Neuronal stem cell (in vitro differentiated cells): ENCODE measurements at regions not wholly inside any gene's neighbourhood (a gene's known extent, or its start where the extent isn't known, plus 50 kb on each side); places are given as distances from the start of the nearest gene placed in this dataset.

Experiments
- DNase-seq: peaks from one replicate; pipeline ENCODE4 v3.0.0-alpha.2; 2013; ENCODE audit warnings: low spot score
- H2AFZ ChIP-seq: one replicate; pipeline ENCODE4 v1.6.1; 2013; ENCODE audit warnings: mild to moderate bottlenecking, low read length, inconsistent platforms
- H2AK5ac ChIP-seq: 2 replicates; pipeline ENCODE4 v1.6.1; 2013; ENCODE audit warnings: low read depth, mild to moderate bottlenecking, inconsistent platforms, low read length, moderate library complexity, mixed read lengths
- H2BK120ac ChIP-seq: 2 replicates; pipeline ENCODE4 v1.6.1; 2013; ENCODE audit warnings: low read depth, mild to moderate bottlenecking, inconsistent platforms, low read length, moderate library complexity, mixed read lengths
- H2BK12ac ChIP-seq: one replicate; pipeline ENCODE4 v1.6.1; 2013; ENCODE audit warnings: low read length, inconsistent platforms
- H2BK15ac ChIP-seq: 2 replicates; pipeline ENCODE4 v1.6.1; 2013; ENCODE audit warnings: mild to moderate bottlenecking, low read length, inconsistent platforms, mixed read lengths
- H2BK5ac ChIP-seq: one replicate; pipeline ENCODE4 v1.6.1; 2013; ENCODE audit warnings: inconsistent platforms, mild to moderate bottlenecking, low read length, moderate library complexity
- H3K14ac ChIP-seq: one replicate; pipeline ENCODE4 v1.6.1; 2013; ENCODE audit warnings: low read length, inconsistent platforms
- H3K18ac ChIP-seq: 2 replicates; pipeline ENCODE4 v1.6.1; 2013; ENCODE audit warnings: low read length, inconsistent platforms
- H3K23ac ChIP-seq: 2 replicates; pipeline ENCODE4 v1.6.1; 2013; ENCODE audit warnings: low read depth, mild to moderate bottlenecking, mixed read lengths, low read length, inconsistent platforms; ENCODE audit not compliant: poor library complexity
- H3K27ac ChIP-seq: replicated peaks from 3 replicates; pipeline ENCODE4 v1.5.1; 2013; ENCODE audit warnings: low read length, inconsistent platforms
- H3K27me3 ChIP-seq, 3 experiments: 2 replicates each; pipeline ENCODE4 v1.6.1; 2013; ENCODE audit warnings: low read length in 3 of 3, mild to moderate bottlenecking in 2 of 3, inconsistent platforms in 1 of 3, low read depth in 1 of 3, mixed read lengths in 1 of 3, moderate library complexity in 1 of 3; ENCODE audit not compliant: control insufficient read depth in 3 of 3, insufficient read depth in 3 of 3
- H3K36me3 ChIP-seq, 2 donors: replicated peaks in 1 of 2; 2 replicates each; pipeline ENCODE4 v1.6.1; 2013; ENCODE audit warnings: low read length in 2 of 2; ENCODE audit not compliant: control insufficient read depth in 2 of 2, insufficient read depth in 2 of 2
- H3K4ac ChIP-seq: 2 replicates; pipeline ENCODE4 v1.6.1; 2013; ENCODE audit warnings: inconsistent platforms, mild to moderate bottlenecking, low read length, moderate library complexity
- H3K4me1 ChIP-seq, 2 donors: 1 replicate in 1 of 2; 2 replicates in 1 of 2; pipeline ENCODE4 v1.6.1; 2013; ENCODE audit warnings: low read length in 2 of 2, low read depth in 1 of 2; ENCODE audit not compliant: control insufficient read depth in 2 of 2, insufficient read depth in 1 of 2
- H3K4me2 ChIP-seq: one replicate; pipeline ENCODE4 v1.6.1; 2013; ENCODE audit warnings: mild to moderate bottlenecking, low read length, inconsistent platforms; ENCODE audit not compliant: insufficient read depth, poor library complexity, severe bottlenecking
- H3K4me3 ChIP-seq, 2 donors: 2 replicates each; pipeline ENCODE4 v1.5.1; 2013; ENCODE audit warnings: low read length in 2 of 2, mild to moderate bottlenecking in 2 of 2, inconsistent platforms in 1 of 2, moderate library complexity in 1 of 2
- H3K79me1 ChIP-seq: one replicate; pipeline ENCODE4 v1.6.1; 2013; ENCODE audit warnings: low read depth, mild to moderate bottlenecking, inconsistent platforms, low read length, moderate library complexity
- H3K9ac ChIP-seq: one replicate; pipeline ENCODE4 v1.6.1; 2013; ENCODE audit warnings: mild to moderate bottlenecking, low read depth, low read length, inconsistent platforms; ENCODE audit not compliant: poor library complexity
- H3K9me3 ChIP-seq, 2 donors: replicated peaks in 1 of 2; 2 replicates each; pipeline versions ENCODE3 to v1.6.1; 2013; ENCODE audit warnings: low read length in 2 of 2, mild to moderate bottlenecking in 2 of 2, inconsistent platforms in 1 of 2, low read depth in 1 of 2, mixed read lengths in 1 of 2, moderate library complexity in 1 of 2; ENCODE audit not compliant: control insufficient read depth in 2 of 2, insufficient read depth in 1 of 2
- H4K8ac ChIP-seq: one replicate; pipeline ENCODE4 v1.6.1; 2013; ENCODE audit warnings: low read depth, mild to moderate bottlenecking, inconsistent platforms, low read length, moderate library complexity
- H4K91ac ChIP-seq: one replicate; pipeline ENCODE4 v1.6.1; 2013; ENCODE audit warnings: low read length, low read depth, mild to moderate bottlenecking, inconsistent platforms; ENCODE audit not compliant: poor library complexity
- WGBS, 2 donors: extraction: QIAGEN DNeasy Blood & Tissue Kit; methylation state at CpG; one replicate each; pipeline ENCODE4 v1.1.7; 2013; ENCODE audit warnings: missing lambda C conversion rate in 2 of 2, mixed read lengths in 1 of 2; ENCODE audit not compliant: insufficient read length in 2 of 2, insufficient replicate concordance in 1 of 2; ENCODE audit errors: extremely low coverage in 2 of 2; 5-methylcytosine and 5-hydroxymethylcytosine counted together

DNA sequence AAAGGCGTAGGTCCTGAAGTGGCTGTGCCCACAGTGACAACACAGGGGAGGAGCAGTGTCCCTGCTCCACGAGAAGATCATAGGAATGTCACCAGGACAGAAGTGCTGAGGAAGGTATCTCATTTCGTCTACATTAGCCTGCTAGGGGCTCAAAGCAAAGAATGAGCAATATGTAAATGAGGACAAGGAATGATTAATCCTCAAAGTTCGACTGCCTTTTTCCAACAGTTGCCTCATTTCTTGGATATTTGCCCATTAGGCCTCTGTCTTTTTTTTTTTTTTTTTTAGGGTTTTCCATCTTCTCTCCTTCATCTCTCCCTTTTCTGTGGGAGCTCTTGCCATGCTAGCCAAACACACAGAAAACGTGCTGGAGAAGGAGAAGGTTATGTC lies 105.2 kb upstream of the ARHGAP28 start:
- no peak overlapping the region for H2BK12ac ChIP-seq
- H3K9ac ChIP-seq, result no peak overlapping the region
- H3K23ac ChIP-seq, result no peak overlapping the region
- no peak overlapping the region for H3K4me3 ChIP-seq
- no peak overlapping the region for H2AK5ac ChIP-seq
- no peaks in the 10 kb centered on the region for H3K79me1 ChIP-seq
- no peak overlapping the region for H4K8ac ChIP-seq
- H3K9me3 ChIP-seq, result no peaks in the 10 kb centered on the region
- H2BK5ac ChIP-seq, result no peak overlapping the region
- H3K27ac ChIP-seq, result no peak overlapping the region
- H3K4me2 ChIP-seq, result no peak overlapping the region
- no peak overlapping the region for H2BK15ac ChIP-seq
- WGBS, 2 donors, result no CpG with 5 or more reads among the region's 5 CpGs
- H3K18ac ChIP-seq, result no peak overlapping the region
- H3K27me3 ChIP-seq, result no peaks in the 10 kb centered on the region
- H2AFZ ChIP-seq, result no peak overlapping the region
- no peak overlapping the region for H2BK120ac ChIP-seq
- no peak for DNase-seq
- H3K4me1 ChIP-seq, result no peaks in the 10 kb centered on the region
- no peak overlapping the region for H3K4ac ChIP-seq
- H4K91ac ChIP-seq, result no peak overlapping the region
- H3K36me3 ChIP-seq, result no peaks in the 10 kb centered on the region
- no peak overlapping the region for H3K14ac ChIP-seq

DNA sequence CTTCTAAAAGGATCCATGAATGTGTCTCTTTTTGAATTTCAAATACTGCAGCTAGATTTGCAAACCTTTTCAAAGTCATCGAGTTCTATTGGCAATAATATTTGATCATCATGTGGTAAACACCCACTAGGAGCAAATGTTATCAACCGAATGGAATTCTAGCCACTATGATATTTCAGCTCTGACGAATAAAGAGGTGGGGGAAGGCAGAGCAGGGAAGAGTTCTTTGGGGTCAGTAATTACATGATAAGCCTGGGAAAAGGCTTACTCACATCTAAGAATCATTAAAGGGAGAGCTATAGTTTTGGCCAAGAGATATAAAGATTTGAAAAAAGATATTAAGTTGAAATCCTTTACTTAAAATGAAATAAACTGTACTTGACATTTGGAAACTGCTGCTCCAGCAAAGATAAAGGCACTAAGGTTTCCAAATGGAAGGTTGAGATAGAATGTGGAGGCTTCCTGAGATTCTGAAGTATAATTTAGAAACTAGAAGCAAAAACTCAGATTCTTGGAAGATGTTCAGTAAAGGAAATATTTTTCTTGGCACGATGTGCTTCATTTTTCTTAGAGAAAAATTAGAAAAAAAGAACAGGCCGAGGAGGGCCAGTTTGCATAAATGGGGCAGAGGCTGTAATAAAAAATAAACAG lies 104.7 kb upstream of the ARHGAP28 start:
- Histone ChIP-seq H2BK5ac (no peak overlapping the region), H3K4me1 (no peaks in the 10 kb centered on the region), H3K4ac (no peak overlapping the region), H3K4me2 (no peak overlapping the region), H3K23ac (no peak overlapping the region), H2BK15ac (no peak overlapping the region), H3K79me1 (no peaks in the 10 kb centered on the region), H3K18ac (no peak overlapping the region), H3K4me3 (no peak overlapping the region), H3K9ac (no peak overlapping the region), H2AK5ac (no peak overlapping the region), H3K36me3 (no peaks in the 10 kb centered on the region), H3K27ac (no peak overlapping the region), H4K91ac (no peak overlapping the region), H2BK120ac (no peak overlapping the region), H3K9me3 (no peaks in the 10 kb centered on the region), H3K27me3 (no peaks in the 10 kb centered on the region), H3K14ac (no peak overlapping the region), H2BK12ac (no peak overlapping the region), H4K8ac (no peak overlapping the region), H2AFZ (no peak overlapping the region)
- no peak for DNase-seq
- no CpG with 5 or more reads among the region's 5 CpGs for WGBS, 2 donors

DNA sequence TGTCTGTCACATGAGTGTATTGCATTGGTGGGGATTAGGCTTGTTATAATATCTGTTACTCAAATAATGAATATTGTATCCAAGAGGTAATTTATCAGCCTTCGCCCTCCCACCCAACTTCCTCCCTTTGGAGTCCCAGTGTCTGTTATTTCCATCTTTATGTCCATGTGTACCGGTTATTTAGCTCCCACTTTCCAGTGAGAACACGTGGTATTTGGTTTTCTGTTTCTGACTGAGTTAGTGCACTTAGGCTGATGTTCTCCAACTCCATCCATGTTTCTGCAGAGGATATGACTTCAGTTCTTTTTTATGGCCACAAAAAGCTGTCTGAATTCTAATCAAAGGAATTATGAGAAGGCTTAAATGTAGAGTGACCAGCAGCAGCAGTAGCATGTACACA lies 104.0 kb upstream of the ARHGAP28 start:
- Histone ChIP-seq H3K14ac (no peak overlapping the region), H3K27me3 (no peaks in the 10 kb centered on the region), H3K4me1 (no peaks in the 10 kb centered on the region), H2BK120ac (no peak overlapping the region), H3K4ac (no peak overlapping the region), H3K27ac (no peak overlapping the region), H3K4me2 (no peak overlapping the region), H4K91ac (no peak overlapping the region), H3K79me1 (no peaks in the 10 kb centered on the region), H2BK5ac (no peak overlapping the region), H3K9me3 (no peaks in the 10 kb centered on the region), H3K36me3 (no peaks in the 10 kb centered on the region), H2AK5ac (no peak overlapping the region), H2AFZ (no peak overlapping the region), H3K9ac (no peak overlapping the region), H4K8ac (no peak overlapping the region), H2BK12ac (no peak overlapping the region), H2BK15ac (no peak overlapping the region), H3K4me3 (no peak overlapping the region), H3K23ac (no peak overlapping the region), H3K18ac (no peak overlapping the region)
- WGBS, 2 donors, result no CpG with 5 or more reads among the region's 3 CpGs
- no peak for DNase-seq

DNA sequence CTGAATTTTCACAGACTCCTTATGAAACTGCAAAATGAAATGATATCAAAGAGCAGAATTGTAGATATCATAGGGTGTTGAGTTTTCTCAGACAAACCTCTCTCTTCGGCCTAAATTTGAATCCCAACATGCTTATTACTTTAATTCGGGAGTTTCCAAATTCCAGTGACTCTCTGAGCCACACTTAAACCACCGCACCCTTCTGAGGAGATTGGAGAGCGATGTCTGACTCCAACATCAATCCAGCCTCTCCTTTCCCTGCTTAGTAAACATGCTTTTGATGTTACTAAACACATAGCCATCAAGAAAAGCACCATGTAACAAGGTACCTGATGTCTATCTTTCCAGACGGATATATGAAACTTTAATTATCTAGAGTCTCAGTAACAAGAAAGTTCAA lies 103.1 kb upstream of the ARHGAP28 start:
- Histone ChIP-seq H4K8ac (no peak overlapping the region), H3K4me2 (no peak overlapping the region), H3K79me1 (no peaks in the 10 kb centered on the region), H3K4me1 (no peaks in the 10 kb centered on the region), H2BK5ac (no peak overlapping the region), H2BK120ac (no peak overlapping the region), H3K18ac (no peak overlapping the region), H3K23ac (no peak overlapping the region), H3K4ac (no peak overlapping the region), H2BK15ac (no peak overlapping the region), H2BK12ac (no peak overlapping the region), H3K36me3 (no peaks in the 10 kb centered on the region), H2AFZ (no peak overlapping the region), H3K9me3 (no peaks in the 10 kb centered on the region), H3K4me3 (no peak overlapping the region), H2AK5ac (no peak overlapping the region), H3K27me3 (no peaks in the 10 kb centered on the region), H4K91ac (no peak overlapping the region), H3K27ac (no peak overlapping the region), H3K9ac (no peak overlapping the region), H3K14ac (no peak overlapping the region)
- no peak for DNase-seq
- WGBS, 2 donors, result no CpG with 5 or more reads among the region's 5 CpGs
